GM04504 (cell line): ENCODE measurements at regions not wholly inside any gene's neighbourhood (a gene's known extent, or its start where the extent isn't known, plus 50 kb on each side); places are given as distances from the start of the nearest gene placed in this dataset.
"Not testable (repeated sequence)": the region's sequence is repeated elsewhere in the genome, so short reads cannot be mapped to it uniquely, and the experiment has no call there.

Source experiments
- DNase-seq: peaks from one replicate; pipeline ENCODE4 v3.0.0-alpha.2; 2012; ENCODE audit warnings: low read depth

GRCh38 chr6:120930500-120930899 is 403.8 kb downstream of the TBC1D32 start:
- not testable (repeated sequence) for DNase-seq

DNA sequence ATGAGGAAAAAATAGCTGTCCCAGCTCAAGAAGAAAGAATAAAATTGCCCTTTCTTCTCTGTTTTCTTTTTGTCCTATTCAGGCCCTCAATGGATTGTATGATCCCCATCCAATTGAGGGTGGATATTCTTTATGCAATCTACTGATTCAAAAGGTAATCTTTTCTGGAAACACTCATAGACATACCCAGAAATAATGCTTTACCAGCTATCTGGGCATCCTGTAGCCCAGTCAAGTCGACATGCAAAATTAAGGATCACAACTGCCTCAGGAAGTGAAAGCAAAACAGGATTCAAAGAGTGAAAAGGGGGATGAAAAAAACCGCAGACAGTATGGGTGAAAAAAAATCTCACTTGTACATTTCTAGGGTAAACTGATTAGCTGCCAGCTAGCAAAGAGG is 410.1 kb downstream of the TBC1D32 start:
- no peak for DNase-seq

- no peak for DNase-seq
These were observed 416.1 kb downstream of the TBC1D32 start for GRCh38 chr6:120918137-120918536.

- DNase-seq = no peak
These were observed 417.4 kb downstream of the TBC1D32 start for GRCh38 chr6:120916844-120917243.

- DNase-seq = no peak
These were observed 420.8 kb downstream of the TBC1D32 start for GRCh38 chr6:120913486-120913885.

- DNase-seq = no peak
These were observed 425.5 kb downstream of the TBC1D32 start for GRCh38 chr6:120908767-120909166.

- no peak for DNase-seq
These were observed 430.4 kb downstream of the TBC1D32 start for GRCh38 chr6:120903836-120904235.

DNA sequence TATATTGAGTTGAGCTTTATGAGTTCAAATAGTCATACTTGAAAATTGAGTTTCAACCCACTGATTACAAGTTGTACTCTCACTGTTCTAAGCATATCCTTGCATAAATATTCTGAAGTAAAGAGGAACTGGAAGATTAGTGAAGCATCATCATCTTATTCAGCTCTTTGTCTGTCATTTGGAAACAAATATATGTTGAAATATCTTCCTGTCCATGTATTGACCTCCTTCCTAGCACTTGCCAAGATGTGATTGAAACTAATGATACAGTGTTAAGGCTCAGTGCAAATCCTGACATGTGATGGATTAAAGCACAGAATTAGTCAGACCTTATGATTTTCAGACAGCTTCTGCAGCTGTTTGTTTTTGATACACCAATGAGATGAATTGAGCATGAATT is 434.3 kb downstream of the TBC1D32 start:
- no peak for DNase-seq

- no peak for DNase-seq
These were observed 440.2 kb downstream of the TBC1D32 start for GRCh38 chr6:120894077-120894476.

- no peak for DNase-seq
These were observed 457.3 kb downstream of the TBC1D32 start for GRCh38 chr6:120876931-120877330.

GRCh38 chr6:120876424-120876823 is 457.9 kb downstream of the TBC1D32 start:
- DNase-seq = no peak

- no peak for DNase-seq
These were observed 458.4 kb downstream of the TBC1D32 start for GRCh38 chr6:120875900-120876299.

DNA sequence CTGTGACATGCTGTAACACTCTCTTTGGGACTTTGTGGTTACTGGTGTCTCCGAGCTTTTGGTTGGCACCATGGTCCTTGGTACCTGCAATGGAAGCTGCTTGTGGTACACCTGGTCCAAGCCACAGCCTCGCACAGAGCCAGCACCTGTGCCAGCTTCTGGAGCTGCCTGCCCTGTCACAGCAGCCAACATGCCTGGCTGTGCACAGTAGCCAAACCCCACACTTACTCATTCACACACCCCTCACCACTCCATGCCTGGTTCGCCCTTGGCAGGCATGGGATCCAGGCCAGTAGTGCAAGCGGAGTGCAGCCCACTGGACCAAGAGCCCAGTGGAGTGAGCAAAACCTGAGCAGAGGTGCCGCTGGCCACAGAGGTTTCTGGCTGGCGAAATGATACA is 459.9 kb downstream of the TBC1D32 start:
- DNase-seq = no peak

DNA sequence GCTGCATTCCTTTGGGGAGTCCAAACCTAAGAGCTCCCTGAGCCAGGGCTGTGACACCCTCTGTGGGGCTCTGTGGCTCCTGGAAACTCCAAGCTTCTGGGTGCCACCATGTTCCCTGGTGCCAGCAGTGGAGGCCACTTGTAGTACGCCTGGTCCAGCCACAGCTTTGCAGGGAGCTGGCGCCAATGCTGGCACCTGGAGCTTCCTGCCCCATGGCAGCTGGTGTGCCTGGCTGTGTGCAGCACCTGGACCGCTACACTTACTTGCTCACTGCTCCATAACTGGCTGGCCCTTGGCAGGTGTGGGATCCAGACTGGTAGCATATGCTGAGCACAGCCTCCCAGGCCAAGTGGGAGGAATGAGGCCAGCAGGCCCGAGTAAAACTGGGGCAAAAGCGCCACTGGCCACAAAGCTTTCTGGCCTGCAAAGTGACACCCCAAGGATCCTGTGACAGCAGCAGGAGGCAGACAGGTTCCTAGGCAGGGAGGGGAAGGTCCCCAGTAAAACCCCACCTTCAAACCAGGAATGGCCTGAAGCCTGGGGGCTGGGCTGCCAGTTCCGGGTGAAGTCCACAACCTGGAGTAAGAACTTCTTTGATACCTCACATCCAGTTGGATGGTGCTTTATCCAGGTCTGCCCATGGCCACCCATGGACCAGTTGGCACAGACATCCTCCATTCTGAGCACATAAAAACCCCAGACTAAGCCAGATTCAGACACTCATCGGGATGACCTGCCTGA is 461.0 kb downstream of the TBC1D32 start:
- DNase-seq = no peak

DNA sequence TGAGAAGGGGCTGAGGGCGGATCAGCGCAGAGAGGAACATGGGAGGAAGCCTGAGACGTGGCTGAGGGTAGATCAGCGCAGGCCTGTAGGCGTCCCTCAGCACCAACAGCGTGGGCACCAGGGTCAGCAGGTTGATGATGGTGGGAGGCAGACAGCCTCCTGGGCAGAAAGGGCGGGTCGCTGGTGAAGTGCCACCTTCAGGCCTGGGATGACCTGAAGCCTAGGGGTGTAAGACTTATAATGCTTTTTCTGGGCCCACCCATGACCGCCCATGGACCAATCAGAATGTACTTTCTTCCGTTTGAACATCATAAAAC is 462.1 kb downstream of the TBC1D32 start:
- DNase-seq = no peak

GRCh38 chr6:120871416-120872261 is 462.6 kb downstream of the TBC1D32 start:
- DNase-seq = no peak

GRCh38 chr6:120869397-120869796 is 464.9 kb downstream of the TBC1D32 start:
- no peak for DNase-seq

DNA sequence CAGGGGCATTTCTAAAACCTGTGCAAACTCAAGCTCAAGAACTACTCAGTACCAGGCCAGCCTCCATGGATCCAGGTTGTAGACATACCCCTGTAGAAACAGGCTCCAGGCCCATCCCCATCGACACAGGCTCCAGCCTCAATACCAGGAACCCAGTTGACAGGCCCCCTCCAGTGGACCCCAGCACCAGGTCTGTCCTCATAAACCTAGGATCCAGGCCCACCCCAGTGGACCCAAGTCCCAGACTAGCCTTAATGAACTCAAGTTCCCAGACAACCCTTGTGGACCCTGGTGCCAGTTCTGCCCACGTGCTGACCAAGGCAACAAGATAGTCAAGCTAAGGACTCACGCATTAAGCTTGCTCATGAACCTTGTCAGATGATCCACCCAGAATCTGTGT is 476.9 kb downstream of the TBC1D32 start:
- DNase-seq = no peak

DNA sequence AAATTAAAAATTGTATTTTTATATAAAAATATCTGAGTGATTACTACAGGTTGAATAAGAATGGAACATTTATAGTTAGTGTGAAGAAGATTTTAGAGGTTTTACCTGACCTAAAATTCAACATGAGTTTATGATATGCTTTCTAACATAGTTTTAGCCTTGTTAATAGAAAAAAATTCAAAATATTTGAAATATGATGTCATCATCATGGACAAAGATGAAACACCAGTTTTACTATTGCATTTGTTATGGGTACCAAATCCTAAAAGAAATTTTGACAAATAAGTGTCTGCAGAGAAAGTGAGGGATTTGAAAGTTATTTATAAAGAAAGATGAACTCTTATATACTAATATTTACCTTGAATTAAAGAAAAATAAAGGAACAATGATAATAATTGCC is 479.7 kb downstream of the TBC1D32 start:
- DNase-seq = no peak

DNA sequence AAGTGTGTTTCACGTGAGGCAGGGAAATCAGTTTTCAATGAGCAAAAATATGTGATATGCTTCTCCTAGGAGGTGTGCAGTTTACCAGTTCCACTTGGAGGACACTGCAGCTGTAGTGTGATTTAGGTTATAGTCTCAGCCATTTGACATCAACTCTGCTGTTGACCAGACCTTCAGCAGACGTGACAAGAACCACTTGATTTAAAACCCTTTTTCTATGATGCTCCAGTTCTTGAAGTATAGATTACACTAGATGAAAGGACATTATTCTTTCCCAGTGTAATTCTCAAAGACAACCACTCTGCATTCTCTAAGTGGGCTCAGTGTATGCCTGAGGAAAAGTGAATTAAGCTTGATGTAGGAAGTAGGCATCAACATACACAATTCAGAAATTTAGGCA is 480.8 kb downstream of the TBC1D32 start:
- no peak for DNase-seq

DNA sequence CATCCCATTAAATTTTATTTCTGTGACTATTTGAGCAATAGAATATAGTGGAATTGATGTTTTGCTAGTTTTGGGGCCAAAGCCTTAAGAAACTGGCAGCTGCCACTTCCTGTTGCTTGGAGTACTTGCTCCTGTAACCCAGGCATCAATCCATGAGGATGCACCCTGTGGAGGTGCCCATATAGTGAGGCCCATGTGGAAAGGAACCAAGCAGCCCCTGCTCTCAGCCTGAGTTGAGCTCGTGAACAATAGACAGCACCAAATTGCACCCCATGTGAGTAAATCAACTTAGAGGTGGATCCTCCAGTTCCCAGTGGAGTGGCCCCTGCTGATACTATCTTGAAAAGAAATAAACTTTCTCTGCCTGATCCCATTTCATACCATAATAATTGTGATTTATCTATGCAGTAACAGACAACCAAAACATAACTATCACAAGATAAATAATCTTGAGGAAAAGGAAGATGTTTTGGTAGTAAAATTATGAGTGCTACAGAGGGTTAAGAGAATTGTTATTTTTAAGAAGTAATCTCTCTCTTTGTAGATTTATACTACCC is 481.9 kb downstream of the TBC1D32 start:
- DNase-seq = no peak

GRCh38 chr6:120826253-120826652 is 508.0 kb downstream of the TBC1D32 start:
- DNase-seq = no peak

DNA sequence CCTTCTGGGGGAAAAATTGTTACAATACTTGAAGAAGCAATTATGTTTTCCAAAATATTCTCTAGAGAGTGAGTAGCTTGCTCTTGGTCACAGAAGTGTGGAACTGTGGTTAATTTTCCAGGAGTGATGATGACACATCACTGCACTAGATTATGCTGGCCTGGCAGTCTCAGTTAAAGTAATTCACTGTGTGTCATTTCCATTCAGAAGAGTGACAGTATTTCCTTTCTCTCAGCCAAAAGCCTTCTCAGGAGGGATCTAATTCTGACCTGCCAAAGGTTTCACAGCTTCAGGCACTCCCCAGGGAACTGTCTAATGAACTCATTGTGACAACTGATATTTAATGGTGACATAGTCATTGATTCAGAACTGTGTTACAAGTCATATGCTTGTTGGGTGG is 517.5 kb downstream of the TBC1D32 start:
- DNase-seq = no peak
